Type B pancreatic cell (in vitro differentiated cells): ENCODE measurements at regions not wholly inside any gene's neighbourhood (a gene's known extent, or its start where the extent isn't known, plus 50 kb on each side); places are given as distances from the start of the nearest gene placed in this dataset.
A peak's percentile ranks its signal among the peaks of the same experiment; 100 is the strongest.
"Not testable (repeated sequence)": the region's sequence is repeated elsewhere in the genome, so short reads cannot be mapped to it uniquely, and the experiment has no call there.

Source experiments
- DNase-seq: peaks from one replicate; pipeline ENCODE4 v3.0.0; 2021; ENCODE audit warnings: mixed read lengths; ENCODE audit not compliant: unreplicated experiment; ENCODE audit errors: extremely low spot score
- H3K27ac Mint-ChIP-seq: 2 replicates; pipeline ENCODE4 v1.8.0; 2021; ENCODE audit warnings: mild to moderate bottlenecking, mixed read lengths
- H3K27me3 Mint-ChIP-seq: 2 replicates; pipeline ENCODE4 v1.8.0; 2021; ENCODE audit warnings: mixed read lengths
- H3K36me3 Mint-ChIP-seq: 2 replicates; pipeline ENCODE4 v1.8.0; 2021; ENCODE audit warnings: mixed read lengths
- H3K4me1 Mint-ChIP-seq: one replicate; pipeline ENCODE4 v1.8.0; 2021; ENCODE audit warnings: mixed read lengths; ENCODE audit not compliant: unreplicated experiment
- H3K4me3 Mint-ChIP-seq: 2 replicates; pipeline ENCODE4 v1.8.0; 2021; ENCODE audit warnings: mild to moderate bottlenecking, mixed read lengths
- H3K9me3 Mint-ChIP-seq: 2 replicates; pipeline ENCODE4 v1.8.0; 2021; ENCODE audit warnings: mixed read lengths
- TF ChIP-seq, protein P1 (sequence below): fragments of 200-600 bp; sonication (generic); conservative IDR thresholded peaks from 2 replicates; pipeline ENCODE4 v1.5.0; 2021; ENCODE audit warnings: antibody characterized with exemption, mild to moderate bottlenecking

DNA sequence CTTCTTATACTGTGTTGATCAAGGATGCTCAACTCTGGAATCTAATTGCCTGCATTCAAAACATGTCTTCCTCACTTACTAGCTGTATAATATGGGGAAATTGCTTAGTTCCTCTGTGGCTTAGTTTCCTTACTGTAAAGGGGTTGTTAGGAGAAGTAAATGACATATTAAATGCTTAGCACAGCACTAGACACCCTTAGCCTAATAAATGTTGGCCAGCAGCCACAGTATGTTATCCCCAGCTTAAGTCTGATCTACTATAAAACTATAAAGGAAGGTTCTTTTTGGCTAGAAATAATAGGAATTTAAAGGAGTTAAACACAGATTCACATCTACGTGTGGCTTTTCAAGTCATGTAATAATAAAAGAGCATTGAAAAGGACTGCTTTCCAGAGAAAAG lies 232.4 kb downstream of the PCSK1 start:
- no peaks in the 10 kb centered on the region for H3K36me3 Mint-ChIP-seq
- no peak for DNase-seq
- H3K4me3 Mint-ChIP-seq: no peak overlapping the region
- H3K27me3 Mint-ChIP-seq: no peaks in the 10 kb centered on the region
- TF ChIP-seq, protein P1, sequence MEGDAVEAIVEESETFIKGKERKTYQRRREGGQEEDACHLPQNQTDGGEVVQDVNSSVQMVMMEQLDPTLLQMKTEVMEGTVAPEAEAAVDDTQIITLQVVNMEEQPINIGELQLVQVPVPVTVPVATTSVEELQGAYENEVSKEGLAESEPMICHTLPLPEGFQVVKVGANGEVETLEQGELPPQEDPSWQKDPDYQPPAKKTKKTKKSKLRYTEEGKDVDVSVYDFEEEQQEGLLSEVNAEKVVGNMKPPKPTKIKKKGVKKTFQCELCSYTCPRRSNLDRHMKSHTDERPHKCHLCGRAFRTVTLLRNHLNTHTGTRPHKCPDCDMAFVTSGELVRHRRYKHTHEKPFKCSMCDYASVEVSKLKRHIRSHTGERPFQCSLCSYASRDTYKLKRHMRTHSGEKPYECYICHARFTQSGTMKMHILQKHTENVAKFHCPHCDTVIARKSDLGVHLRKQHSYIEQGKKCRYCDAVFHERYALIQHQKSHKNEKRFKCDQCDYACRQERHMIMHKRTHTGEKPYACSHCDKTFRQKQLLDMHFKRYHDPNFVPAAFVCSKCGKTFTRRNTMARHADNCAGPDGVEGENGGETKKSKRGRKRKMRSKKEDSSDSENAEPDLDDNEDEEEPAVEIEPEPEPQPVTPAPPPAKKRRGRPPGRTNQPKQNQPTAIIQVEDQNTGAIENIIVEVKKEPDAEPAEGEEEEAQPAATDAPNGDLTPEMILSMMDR: no peak
- H3K27ac Mint-ChIP-seq: no peak overlapping the region
- peaks cover 14% of the 10 kb centered on the region for H3K4me1 Mint-ChIP-seq
- no peaks in the 10 kb centered on the region for H3K9me3 Mint-ChIP-seq

GRCh38 chr5:96199713-96200183 lies 233.3 kb downstream of the PCSK1 start:
- no peak overlapping the region for H3K27ac Mint-ChIP-seq
- no peaks in the 10 kb centered on the region for H3K9me3 Mint-ChIP-seq
- H3K4me3 Mint-ChIP-seq: peak overlapping the region; percentile 43
- H3K4me1 Mint-ChIP-seq: peaks cover 14% of the 10 kb centered on the region
- no peaks in the 10 kb centered on the region for H3K36me3 Mint-ChIP-seq
- TF ChIP-seq, protein P1: no peak
- H3K27me3 Mint-ChIP-seq: no peaks in the 10 kb centered on the region
- no peak for DNase-seq

DNA sequence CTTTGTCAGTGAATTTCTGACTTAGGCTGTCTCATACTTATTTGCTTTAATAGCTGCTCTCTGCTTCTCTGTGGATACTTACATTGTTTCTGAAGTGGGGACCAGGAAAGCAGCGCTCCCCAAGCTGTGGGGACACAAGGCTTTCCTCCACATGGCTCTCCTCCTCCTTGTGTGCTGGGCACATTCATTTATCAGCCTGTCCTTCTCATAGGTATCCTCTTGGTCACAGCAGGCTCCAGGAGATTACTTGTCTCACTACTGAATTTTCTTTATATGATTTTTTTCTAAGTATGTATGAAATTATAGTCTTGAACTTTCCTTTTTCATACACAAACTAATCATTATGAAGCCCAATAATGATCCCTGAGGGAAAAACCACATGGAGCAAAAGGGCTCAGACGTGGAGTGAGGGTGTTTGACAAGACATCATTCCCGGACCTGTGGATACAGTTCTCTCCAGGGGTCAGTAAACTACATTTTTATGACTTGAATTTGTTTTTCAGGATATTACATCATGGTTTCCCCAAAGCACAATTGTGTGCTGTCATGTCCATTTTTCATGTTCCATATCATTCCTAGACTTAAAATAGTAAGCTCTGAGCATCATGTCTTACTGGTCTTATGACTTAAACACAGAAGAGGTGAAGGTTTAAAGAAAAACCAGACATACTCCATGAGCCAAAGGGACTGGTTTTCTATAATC lies 234.5 kb downstream of the PCSK1 start:
- Mint-ChIP-seq H3K27ac (peak overlapping the region; percentile 62), H3K4me3 (no peak overlapping the region), H3K4me1 (peaks cover 14% of the 10 kb centered on the region), H3K27me3 (no peaks in the 10 kb centered on the region), H3K9me3 (no peaks in the 10 kb centered on the region), H3K36me3 (no peaks in the 10 kb centered on the region)
- TF ChIP-seq, protein P1: no peak
- DNase-seq: no peak

DNA sequence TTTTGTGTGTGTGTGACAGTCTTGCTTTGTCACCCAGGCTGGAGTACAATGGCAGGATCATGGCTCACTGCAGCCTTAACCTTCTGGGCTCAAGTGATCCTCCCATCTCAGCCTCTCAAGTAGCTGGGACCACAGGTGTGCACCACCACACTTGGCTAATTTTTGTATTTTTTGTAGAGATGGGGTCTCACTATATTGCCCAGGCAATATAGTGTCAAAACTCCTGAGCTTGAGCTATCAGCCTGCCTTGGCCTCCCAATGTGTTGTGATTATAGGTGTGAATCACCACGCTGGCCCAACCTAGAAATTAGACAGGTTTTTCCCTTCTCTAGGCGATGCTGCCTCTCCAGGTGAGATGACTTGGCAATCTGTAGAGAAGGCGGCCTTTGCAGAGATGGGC lies 235.3 kb downstream of the PCSK1 start:
- not testable (repeated sequence) for H3K36me3 Mint-ChIP-seq, H3K4me3 Mint-ChIP-seq, H3K27me3 Mint-ChIP-seq, H3K27ac Mint-ChIP-seq, H3K9me3 Mint-ChIP-seq, DNase-seq
- peaks cover 14% of the 10 kb centered on the region for H3K4me1 Mint-ChIP-seq

- DNase-seq: no peak
- H3K27ac Mint-ChIP-seq: no peak overlapping the region
- no peaks in the 10 kb centered on the region for H3K36me3 Mint-ChIP-seq
- no peak overlapping the region for H3K4me3 Mint-ChIP-seq
- H3K27me3 Mint-ChIP-seq: no peaks in the 10 kb centered on the region
- H3K9me3 Mint-ChIP-seq: no peaks in the 10 kb centered on the region
- TF ChIP-seq, protein P1: no peak
- H3K4me1 Mint-ChIP-seq: peaks cover 14% of the 10 kb centered on the region
Measured at GRCh38 chr5:96197347-96197746, 235.7 kb upstream of the ELL2 start.

DNA sequence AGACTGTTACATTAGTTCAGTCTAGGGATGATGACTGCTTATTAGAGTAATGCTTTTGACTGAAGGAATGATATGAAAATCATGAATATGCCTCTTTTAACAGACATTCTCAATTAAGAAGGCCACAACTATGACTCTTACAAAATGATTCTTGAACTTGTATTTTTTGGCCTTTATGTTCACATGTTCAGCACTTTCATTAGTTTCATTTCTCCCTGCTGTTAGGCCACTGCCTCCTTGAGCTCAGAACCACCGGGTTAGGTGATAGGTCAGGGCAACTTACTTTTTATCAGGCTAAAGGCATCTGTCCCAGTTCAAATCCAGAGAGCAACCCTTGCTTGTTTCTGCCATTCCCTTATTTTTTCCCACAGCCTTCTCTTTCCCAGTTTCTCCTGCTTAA lies 235.2 kb upstream of the ELL2 start:
- H3K27ac Mint-ChIP-seq: no peak overlapping the region
- no peaks in the 10 kb centered on the region for H3K36me3 Mint-ChIP-seq

More for the DNA sequence above, 235.2 kb upstream of the ELL2 start:
- DNase-seq: no peak
- no peak overlapping the region for H3K4me3 Mint-ChIP-seq
- no peaks in the 10 kb centered on the region for H3K27me3 Mint-ChIP-seq
- no peaks in the 10 kb centered on the region for H3K9me3 Mint-ChIP-seq
- TF ChIP-seq, protein P1: no peak
- H3K4me1 Mint-ChIP-seq: peaks cover 14% of the 10 kb centered on the region
